ENCODE measurements at regions not wholly inside any gene's neighbourhood (a gene's known extent, or its start where the extent isn't known, plus 50 kb on each side); places are given as distances from the start of the nearest gene placed in this dataset.
A peak's percentile ranks its signal among the peaks of the same experiment; 100 is the strongest.

GRCh38 chr6:121686611-121687023, 251.2 kb downstream of the GJA1 start (continued):
- TF ChIP-seq PHF20 (IDR thresholded peaks at IDR 0.05; ENCODE audit: partially characterized antibody) (no peak), STAT5A (IDR thresholded peaks at IDR 0.05; ENCODE audit: borderline replicate concordance, low read length) (no peak), MEIS2 (IDR thresholded peaks at IDR 0.05; ENCODE audit: partially characterized antibody) (no peak), SMAD1 (IDR thresholded peaks at IDR 0.05; ENCODE audit: low read depth, low read length, partially characterized antibody) (no peak), HOMEZ (CRISPR knock-in tag; IDR thresholded peaks at IDR 0.05) (no peak), GABPA (tag; conservative IDR thresholded peaks at IDR 0.05; ENCODE audit: low read depth) (0 out of 2 replicates have a peak, but pooled peaks have one; percentile 18), E2F6 (IDR thresholded peaks at IDR 0.05; ENCODE audit: borderline replicate concordance in 1 of 2, extremely low read depth in 1 of 2, insufficient read depth in 1 of 2, insufficient read length in 1 of 2, low read depth in 1 of 2, low read length in 1 of 2, poor library complexity in 1 of 2, severe bottlenecking in 1 of 2) (peak in 1 of 2 experiments; percentile 87), SMC3 (conservative IDR thresholded peaks at IDR 0.05; ENCODE audit: insufficient read depth, low read depth, low read length) (no peak), KHSRP (IDR thresholded peaks at IDR 0.05) (no peak), ZNF764 (CRISPR knock-in tag; IDR thresholded peaks at IDR 0.05; ENCODE audit: low read depth) (no peak), KLF10 (CRISPR knock-in tag; IDR thresholded peaks at IDR 0.05) (no peak), L3MBTL2 (IDR thresholded peaks at IDR 0.05) (peak; percentile 76), LEF1 (IDR thresholded peaks at IDR 0.05) (no peak), HNRNPL (IDR thresholded peaks at IDR 0.05; ENCODE audit: low read depth, low read length) (no peak), FOXK1 (CRISPR knock-in tag; IDR thresholded peaks at IDR 0.05; ENCODE audit: borderline replicate concordance) (no peak), ELK3 (CRISPR knock-in tag; IDR thresholded peaks at IDR 0.05) (no peak), ZNF23 (CRISPR knock-in tag; IDR thresholded peaks at IDR 0.05) (no peak), TSC22D4 (tag; IDR thresholded peaks at IDR 0.05) (no peak), SUPT5H (IDR thresholded peaks at IDR 0.05) (no peak), CAMTA2 (CRISPR knock-in tag; conservative IDR thresholded peaks at IDR 0.05) (no peak), TFE3 (CRISPR knock-in tag; IDR thresholded peaks at IDR 0.05) (no peak), IFI16 (CRISPR knock-in tag; IDR thresholded peaks at IDR 0.05) (no peak), GMEB1 (CRISPR knock-in tag; IDR thresholded peaks at IDR 0.05) (0 out of 2 replicates have a peak, but pooled peaks have one; percentile 6), GABPB1 (CRISPR knock-in tag; IDR thresholded peaks at IDR 0.05) (no peak), CREM (IDR thresholded peaks at IDR 0.05; ENCODE audit: low read depth) (no peak)

Data from K562 (cell line).